ENCODE measurements at regions not wholly inside any gene's neighbourhood (a gene's known extent, or its start where the extent isn't known, plus 50 kb on each side); places are given as distances from the start of the nearest gene placed in this dataset.

GRCh38 chr9:26524267-26524666 is 368.3 kb downstream of the CAAP1 start:
- no peak for TF ChIP-seq CTCF (conservative IDR thresholded peaks at IDR 0.05; ENCODE audit: low read length)
- TF ChIP-seq EZH2phosphoT487 (IDR thresholded peaks at IDR 0.05; ENCODE audit: borderline replicate concordance): no peak
